Adrenal gland (tissue), 5 donors: ENCODE measurements at regions not wholly inside any gene's neighbourhood (a gene's known extent, or its start where the extent isn't known, plus 50 kb on each side); places are given as distances from the start of the nearest gene placed in this dataset.

Experiments
- POLR2A ChIP-seq, 2 donors: fragments of 450-650 bp; IDR thresholded peaks; one replicate each; pipeline ENCODE4 v1.6.1; 2017; ENCODE audit warnings: antibody characterized with exemption in 2 of 2, mild to moderate bottlenecking in 2 of 2, moderate library complexity in 1 of 2
- TF ChIP-seq, protein P1 (sequence below), 6 experiments: fragments of 450-650 bp in 4 of 6; fragments of 200-600 bp in 2 of 6; sonication (generic) in 1 of 6; IDR thresholded peaks; 1 replicate in 5 of 6; 2 replicates in 1 of 6; pipeline versions ENCODE4 v1.5.1 to v1.8.0; 2016 to 2021; ENCODE audit warnings: antibody characterized with exemption in 6 of 6, mild to moderate bottlenecking in 2 of 6, moderate library complexity in 1 of 6
- donor health status: DM: no; HTN: no; CAD: no.

DNA sequence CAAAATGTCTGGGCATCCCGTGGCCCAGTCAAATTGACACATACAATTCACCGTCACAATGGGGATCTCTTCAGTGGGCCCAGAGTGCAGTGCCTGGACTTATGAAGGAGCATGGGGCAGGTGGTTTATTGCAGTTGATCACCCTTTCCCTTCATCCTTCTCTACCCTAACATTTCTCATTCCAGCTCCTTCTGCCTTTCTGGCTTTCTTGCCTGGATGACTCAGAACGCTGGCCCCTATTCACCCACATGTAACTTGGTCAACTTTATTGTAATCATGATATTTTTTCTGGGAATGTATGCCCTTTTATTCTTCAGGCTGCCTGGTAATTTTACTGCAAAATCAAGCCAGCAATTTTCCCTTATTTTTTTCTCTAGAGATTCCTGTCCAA is 179.9 kb upstream of the DTNBP1 start:
- TF ChIP-seq, protein P1, sequence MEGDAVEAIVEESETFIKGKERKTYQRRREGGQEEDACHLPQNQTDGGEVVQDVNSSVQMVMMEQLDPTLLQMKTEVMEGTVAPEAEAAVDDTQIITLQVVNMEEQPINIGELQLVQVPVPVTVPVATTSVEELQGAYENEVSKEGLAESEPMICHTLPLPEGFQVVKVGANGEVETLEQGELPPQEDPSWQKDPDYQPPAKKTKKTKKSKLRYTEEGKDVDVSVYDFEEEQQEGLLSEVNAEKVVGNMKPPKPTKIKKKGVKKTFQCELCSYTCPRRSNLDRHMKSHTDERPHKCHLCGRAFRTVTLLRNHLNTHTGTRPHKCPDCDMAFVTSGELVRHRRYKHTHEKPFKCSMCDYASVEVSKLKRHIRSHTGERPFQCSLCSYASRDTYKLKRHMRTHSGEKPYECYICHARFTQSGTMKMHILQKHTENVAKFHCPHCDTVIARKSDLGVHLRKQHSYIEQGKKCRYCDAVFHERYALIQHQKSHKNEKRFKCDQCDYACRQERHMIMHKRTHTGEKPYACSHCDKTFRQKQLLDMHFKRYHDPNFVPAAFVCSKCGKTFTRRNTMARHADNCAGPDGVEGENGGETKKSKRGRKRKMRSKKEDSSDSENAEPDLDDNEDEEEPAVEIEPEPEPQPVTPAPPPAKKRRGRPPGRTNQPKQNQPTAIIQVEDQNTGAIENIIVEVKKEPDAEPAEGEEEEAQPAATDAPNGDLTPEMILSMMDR (IDR thresholded peaks at IDR 0.05), result no peak
- TF ChIP-seq POLR2A (IDR thresholded peaks at IDR 0.05), result no peak
